Stimulated activated naive CD4-positive, alpha-beta T cell treated with Interleukin-2 at 50 U/mL for 16 hours (primary cell): ENCODE measurements at regions not wholly inside any gene's neighbourhood (a gene's known extent, or its start where the extent isn't known, plus 50 kb on each side); places are given as distances from the start of the nearest gene placed in this dataset.
"Not testable (repeated sequence)": the region's sequence is repeated elsewhere in the genome, so short reads cannot be mapped to it uniquely, and the experiment has no call there.

Source experiments
- DNase-seq: peaks from one replicate; lab custom pipeline; 2025; lab: John Stamatoyannopoulos, UW

GRCh38 chr2:234802071-234802844 lies 149.6 kb upstream of the SH3BP4 start:
- no peak for DNase-seq

- DNase-seq = no peak
These were observed 154.1 kb upstream of the SH3BP4 start for GRCh38 chr2:234797566-234798250.

- no peak for DNase-seq
These were observed 155.7 kb upstream of the SH3BP4 start for GRCh38 chr2:234796045-234796591.

GRCh38 chr2:234795272-234795920 lies 156.4 kb upstream of the SH3BP4 start:
- DNase-seq = no peak

DNA sequence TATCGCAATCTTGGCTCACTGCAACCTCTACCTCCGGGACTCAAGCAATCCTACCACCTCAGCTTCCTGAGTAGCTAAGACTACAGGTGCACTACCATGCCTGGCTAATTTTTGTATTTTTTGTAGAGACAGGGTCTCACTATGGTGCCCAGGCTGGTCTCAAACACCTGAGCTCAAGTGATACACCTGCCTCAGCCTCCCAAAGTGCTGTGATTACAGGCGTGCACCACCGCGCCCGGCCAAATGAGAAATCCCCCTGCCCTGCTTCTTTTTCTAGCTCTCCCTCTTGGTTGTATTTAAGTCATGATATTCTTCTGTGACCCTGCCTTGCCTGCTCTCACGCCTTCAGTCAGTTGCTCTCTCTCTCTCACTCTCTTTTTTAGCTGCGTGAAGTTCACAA lies 157.0 kb upstream of the SH3BP4 start:
- DNase-seq = no peak

GRCh38 chr2:234793212-234793785 lies 158.5 kb upstream of the SH3BP4 start:
- DNase-seq = no peak

DNA sequence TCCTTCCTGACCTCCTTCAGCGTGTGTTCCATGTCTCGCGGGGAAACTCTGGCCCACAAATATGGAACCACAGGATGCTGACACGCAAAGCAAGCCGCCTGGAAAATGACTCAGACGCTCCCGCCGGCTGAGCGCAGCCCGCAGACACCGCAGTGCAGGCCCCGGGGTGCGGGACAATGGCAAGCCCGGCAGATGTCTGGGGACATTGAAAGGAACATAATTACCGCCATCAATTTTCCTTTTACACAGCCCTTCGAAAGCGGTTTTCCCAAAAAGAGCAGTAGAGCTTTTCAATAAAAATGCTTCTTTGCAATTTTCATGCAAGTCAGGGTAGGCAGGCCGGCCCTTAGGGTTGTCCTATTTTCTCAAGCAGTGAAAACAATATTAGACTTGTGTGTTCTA lies 159.2 kb upstream of the SH3BP4 start:
- DNase-seq = no peak

- DNase-seq = not testable (repeated sequence)
These were observed 159.7 kb upstream of the SH3BP4 start for GRCh38 chr2:234792096-234792495.

GRCh38 chr2:234790380-234790779 lies 161.4 kb upstream of the SH3BP4 start:
- no peak for DNase-seq

DNA sequence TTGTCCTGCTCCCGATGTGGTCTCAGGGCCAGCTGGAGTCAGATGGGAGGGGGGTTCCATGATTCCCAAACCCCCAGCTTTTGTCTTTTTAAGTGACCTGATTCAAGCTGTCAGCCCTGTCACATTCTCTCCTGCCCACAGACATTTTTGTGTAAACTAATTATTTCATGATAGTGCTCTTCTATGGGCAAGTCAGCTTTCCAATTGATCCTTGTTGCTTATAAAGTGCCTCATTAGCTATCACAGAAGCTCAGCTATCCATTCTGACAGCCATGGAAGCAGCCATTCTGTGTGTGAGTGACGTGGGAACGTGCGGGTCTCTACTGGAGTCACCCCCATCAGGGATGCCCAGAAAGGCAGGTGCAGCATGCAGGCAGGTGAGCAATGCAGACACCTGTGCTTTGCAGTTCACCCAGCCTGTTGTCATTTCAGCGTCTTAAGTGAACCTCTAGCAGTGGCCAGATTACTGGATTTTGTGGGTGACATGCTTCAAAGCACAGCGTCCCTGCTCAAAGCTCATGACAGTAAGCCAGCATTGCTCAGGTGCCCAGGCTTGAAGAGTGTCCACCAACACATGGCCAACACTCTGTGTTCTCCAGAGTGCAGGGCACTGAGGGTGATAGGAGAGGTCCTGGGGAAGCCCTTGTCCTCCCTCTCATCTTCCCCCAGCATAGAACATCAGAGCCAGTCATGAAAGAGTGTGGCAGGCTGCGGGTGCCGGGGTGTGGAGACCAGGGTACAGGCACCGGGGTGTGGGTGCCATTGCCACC lies 162.1 kb upstream of the SH3BP4 start:
- DNase-seq = no peak

DNA sequence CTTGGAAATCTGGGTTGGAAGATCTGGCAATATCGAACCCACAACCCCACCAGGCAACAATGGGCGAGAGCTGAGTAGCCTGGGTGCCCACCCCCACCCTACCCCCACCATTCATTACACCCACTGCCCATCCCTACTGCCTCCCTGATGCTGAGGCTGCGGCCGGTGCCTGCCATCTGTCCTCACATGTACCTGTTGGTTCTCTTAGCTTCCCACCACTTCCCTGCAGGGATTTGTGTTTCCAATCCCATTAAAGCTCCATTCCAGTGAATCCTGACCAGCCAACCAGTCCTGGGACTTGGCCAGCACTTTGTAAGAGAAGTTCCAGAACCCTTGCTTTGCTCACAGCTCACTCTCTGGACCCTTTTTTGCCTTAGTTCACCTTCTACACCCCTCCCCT lies 163.0 kb upstream of the SH3BP4 start:
- DNase-seq = no peak

GRCh38 chr2:234788381-234788780 lies 163.4 kb upstream of the SH3BP4 start:
- no peak for DNase-seq

DNA sequence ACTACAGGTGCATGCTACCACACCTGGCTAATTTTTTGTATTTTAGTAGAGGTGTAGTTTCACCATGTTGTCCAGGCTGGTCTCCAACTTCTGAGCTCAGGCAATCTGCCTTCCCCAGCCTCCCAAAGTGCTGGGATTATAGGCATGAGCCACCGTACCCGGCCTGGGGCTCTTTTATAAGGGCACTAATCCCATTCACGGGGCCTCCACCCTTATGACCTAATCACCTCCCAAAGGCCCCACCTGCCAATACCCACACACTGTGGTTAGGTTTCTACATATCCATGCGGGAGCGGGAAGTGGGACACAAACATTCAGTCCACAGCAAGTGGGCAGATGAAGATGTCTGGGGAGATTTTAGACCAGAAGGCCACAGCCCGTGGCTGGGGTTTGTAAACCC lies 164.7 kb upstream of the SH3BP4 start:
- no peak for DNase-seq

DNA sequence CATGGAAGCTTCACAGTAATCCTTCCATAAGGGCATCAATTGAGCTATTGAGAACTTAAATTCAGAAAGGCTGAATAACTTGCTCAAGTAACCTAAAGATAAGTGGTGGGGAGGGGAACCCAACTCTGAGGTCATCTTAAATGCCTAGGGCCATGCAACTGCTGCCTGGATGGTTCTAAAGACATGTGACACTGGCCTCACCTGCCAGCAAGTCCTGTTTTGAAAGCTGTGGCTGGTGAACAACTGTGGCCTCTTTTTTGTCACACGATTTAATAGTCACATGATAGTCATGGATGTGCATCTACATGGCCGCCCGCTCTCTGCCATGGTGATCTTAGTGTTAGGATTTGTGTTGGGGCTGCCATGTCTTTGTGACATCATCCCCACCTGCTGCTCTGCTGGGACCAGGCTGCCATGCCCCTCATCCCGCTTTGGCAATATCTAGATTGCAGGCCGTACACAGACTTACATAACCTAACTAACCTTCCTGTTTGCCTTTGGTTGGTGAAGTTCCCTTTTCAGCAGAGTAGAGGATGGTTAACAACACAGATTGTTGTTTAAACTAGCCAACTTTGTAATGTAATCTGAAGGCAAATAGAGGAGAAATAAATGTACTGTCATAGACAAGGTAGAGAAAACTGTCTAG lies 177.9 kb upstream of the SH3BP4 start:
- no peak for DNase-seq

- DNase-seq = no peak
These were observed 178.7 kb upstream of the SH3BP4 start for GRCh38 chr2:234773129-234773528.

DNA sequence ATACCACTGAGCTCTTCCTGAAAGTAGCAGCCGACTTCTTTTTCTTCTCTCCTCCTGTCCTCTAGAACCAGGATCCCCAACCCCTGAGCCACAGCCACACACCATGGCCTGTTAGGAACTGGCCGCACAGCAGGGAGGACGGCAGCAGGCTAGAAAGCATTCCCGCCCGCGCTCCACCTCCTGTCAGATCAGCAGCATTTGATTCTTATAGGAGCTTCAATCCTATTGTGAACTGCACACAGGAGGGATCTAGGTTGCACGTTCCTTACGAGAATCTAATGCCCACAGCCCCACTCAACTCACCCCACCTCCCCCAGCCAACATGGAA lies 179.1 kb upstream of the SH3BP4 start:
- no peak for DNase-seq

- no peak for DNase-seq
These were observed 179.7 kb upstream of the SH3BP4 start for GRCh38 chr2:234771980-234772732.

GRCh38 chr2:234771176-234771575 lies 180.6 kb upstream of the SH3BP4 start:
- no peak for DNase-seq

DNA sequence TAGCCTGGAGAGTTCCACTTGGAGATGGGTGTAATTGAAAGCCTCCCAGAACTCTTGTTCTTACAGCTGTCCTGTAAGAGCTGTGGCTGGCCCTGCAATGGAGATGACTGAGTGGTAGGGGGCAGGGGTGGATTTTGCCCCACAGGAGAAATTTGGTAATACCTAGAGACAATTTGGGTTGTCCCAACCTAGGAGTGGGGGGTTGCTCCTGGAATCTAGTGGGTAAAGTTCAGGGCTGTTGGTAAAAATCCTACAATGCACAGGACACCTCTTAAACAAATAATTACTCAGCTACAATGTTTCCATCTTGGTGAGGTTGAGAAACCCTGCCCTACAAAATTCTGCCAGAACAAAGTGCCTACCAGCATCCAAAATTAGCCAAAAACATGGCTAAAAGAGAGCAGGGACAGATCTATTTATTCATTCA lies 181.1 kb upstream of the SH3BP4 start:
- DNase-seq = no peak

GRCh38 chr2:234770031-234770506 lies 181.7 kb upstream of the SH3BP4 start:
- DNase-seq = no peak
